ENCODE measurements at regions not wholly inside any gene's neighbourhood (a gene's known extent, or its start where the extent isn't known, plus 50 kb on each side); places are given as distances from the start of the nearest gene placed in this dataset.
A peak's percentile ranks its signal among the peaks of the same experiment; 100 is the strongest.

DNA sequence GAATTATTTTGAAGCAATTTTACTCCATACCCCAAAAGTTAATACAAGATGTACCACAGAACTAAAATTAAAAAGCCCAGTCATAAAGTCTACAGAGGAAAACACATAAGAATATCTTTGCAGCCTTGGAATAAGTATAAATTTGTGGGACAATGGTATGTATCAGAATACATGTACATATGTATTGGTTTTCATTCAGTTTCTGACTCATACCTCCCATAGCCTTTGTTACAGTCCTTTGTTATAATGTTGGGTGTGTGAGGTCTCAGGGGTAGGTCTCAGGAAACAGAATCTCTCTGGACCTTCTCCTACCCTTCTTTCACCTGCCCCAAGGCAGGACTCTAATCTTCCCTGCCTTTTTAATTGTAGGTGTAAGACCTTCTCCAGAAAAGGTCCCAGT is 1370.7 kb upstream of the CDH2 start:
- no peak for DNase-seq (ENCODE audit: low read depth)

DNA sequence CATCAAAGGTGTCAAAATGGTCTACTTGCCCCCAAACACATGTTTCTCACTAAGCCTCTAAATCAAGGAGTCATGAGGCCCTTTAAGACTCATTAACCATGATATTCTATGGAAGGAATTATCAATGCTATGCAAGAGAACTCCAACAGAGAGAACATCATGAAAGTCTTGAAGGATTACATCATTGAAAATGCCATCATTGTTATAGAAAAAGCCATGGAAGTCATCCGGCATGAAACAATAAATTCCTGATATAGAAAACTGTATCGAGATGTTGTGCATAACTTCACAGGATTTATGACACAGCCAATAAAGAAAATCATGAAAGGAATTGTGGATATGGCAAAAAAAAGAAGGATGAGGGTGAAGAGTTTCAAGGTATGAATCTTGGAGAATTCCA is 1363.6 kb upstream of the CDH2 start:
- no peak for DNase-seq (ENCODE audit: low read depth)

DNA sequence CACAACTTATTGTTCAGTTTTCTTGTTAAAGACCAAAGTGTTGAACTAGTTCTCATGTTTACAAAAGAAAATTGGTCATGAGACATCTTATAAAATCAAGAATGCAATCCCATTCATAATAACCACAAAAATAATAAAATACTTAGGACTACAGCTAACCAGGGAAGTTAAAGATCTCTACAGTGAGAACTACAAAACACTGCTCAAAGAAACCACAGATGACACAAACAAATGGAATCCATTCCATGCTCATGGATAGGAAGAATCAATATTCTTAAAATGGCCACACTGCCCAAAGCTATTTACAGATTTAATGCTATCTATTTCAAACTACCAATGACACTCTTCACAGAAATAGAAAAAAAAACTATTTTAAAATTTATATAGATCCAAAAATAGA is 1354.8 kb upstream of the CDH2 start:
- DNase-seq (ENCODE audit: low read depth) = no peak

DNA sequence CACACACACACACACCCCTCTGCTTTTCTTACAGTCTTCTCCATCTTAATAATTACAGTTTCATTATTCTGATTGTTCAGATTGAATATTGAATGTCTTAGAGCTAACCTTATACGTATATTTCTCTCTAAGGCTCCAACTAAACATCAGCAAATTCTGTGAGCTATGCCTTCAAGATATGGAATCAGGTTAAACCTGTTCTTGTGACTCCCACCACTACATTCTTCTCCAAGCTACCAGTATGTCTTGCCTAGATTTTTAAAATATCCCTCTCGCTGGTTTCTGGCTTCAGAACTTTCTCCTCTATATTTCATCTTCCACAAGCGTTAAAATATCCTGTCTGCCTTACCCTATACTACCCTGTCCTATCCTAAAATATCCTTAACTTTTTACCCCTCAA is 1346.4 kb upstream of the CDH2 start:
- no peak for DNase-seq (ENCODE audit: low read depth)

DNA sequence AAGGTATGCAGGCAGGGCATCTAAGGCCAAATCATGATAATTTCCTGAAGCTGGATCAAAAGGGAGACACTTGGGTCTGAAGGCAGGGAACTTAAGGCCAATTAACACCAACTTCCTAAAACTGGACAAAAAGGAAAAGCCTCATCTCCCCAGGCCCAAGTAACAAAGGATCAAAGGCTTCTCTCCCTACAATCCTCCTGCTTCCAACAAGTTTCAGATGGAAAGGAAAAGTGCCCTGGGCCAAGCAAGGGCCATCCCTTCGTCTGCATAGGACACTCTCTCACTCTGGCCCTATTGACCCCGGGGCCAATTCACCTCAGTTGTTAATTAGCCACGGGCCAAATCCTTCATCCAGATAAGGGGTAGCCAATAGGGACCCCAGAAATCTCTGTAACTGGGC is 1335.8 kb upstream of the CDH2 start:
- DNase-seq (ENCODE audit: low read depth) = no peak

DNA sequence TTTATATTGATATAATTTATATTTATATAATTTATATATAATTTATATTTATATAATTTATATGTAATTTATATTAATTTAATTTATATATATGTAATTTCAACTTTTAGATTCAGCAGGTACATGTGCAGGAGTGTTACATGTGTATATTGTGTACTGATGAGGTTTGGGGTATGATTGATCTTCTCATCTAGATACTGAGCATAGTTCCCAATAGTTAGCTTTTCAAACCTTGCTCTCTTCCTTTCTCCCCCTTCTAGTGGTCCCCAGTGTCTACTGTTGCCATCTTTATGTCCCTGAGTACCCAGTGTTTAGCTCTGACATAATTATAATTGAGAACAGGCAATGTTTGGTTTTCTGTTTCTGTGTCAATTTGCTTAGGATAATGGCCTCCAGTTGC is 1335.3 kb upstream of the CDH2 start:
- no peak for DNase-seq (ENCODE audit: low read depth)

DNA sequence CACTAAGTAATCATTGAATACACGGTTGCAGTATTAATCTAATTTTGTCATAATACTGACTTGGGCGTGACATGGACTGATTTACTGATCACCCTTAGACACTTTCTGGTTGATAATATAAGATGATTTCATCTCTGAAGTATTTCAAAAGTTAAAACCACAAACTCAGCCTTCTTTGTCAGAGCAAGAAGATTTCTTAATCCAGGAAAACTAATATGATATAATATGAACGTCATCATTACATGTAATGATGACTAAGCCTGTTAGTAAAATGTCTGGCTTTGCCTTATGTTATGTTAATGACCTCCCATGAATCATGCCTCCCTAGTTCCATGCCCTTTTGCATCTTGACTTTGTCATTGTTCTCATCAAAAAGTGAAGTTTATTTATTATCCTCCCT is 1325.0 kb upstream of the CDH2 start:
- peak; percentile 92 for DNase-seq (ENCODE audit: low read depth)

DNA sequence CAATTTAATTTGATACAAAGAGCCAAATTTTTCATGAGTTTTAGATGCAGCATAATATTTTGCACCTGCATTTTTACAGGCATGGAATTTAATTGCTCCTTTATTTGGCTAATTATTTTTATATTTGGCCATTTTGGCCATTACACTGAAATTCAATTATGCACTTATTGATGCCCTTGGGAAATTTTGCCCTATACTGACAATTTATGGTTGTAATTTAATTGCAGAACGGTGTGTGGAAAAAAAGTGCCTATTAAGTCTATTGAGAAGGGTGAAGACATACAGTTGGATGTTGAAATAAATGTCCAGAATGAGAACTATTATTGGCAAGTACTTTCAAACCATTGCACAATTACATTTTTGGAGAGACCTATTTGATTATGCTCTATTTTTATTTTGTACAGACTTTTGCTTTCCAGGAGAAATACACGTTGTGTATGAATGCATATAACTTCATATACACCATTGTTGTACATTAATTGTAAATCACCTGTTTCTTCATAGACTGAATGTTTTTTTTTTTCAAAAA is 1319.3 kb upstream of the CDH2 start:
- DNase-seq (ENCODE audit: low read depth) = peak; percentile 7

DNA sequence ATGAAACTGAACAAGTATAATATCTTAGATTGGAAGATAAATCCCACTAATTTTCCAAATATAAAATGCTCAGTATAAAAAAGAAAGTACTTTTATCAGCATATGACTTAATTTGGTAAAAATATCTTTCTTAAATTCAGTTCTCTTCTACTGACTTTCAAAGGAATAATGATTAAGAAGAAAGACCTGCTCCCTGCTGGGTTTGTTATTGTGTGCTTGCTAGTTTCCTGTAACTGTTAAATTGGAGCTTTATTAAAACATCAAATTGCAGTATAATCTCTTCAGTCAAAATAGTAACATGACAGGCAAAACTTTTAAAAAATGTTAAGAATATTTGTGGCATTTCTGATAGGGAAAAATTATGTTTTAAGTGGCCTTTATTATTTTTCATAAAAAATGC is 1317.4 kb upstream of the CDH2 start:
- no peak for DNase-seq (ENCODE audit: low read depth)

DNA sequence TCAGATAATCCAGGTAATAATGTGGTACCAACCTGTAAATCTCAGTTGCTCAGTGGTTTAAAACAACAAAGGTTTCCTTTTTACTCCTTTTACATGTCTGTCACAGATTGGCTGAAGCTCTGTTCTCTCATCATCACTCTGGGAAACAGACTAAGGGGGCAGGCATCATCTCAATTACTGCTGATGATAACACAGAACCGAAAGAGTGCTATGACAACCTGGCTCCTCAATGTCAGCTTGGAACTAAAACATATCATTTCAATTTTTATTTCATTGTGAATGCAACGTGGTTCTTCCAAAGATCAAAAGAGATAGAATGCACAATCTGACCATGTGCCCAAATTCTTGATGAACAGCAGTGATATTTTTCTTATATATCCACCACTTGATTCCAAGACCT is 1315.0 kb upstream of the CDH2 start:
- no peak for DNase-seq (ENCODE audit: low read depth)

DNA sequence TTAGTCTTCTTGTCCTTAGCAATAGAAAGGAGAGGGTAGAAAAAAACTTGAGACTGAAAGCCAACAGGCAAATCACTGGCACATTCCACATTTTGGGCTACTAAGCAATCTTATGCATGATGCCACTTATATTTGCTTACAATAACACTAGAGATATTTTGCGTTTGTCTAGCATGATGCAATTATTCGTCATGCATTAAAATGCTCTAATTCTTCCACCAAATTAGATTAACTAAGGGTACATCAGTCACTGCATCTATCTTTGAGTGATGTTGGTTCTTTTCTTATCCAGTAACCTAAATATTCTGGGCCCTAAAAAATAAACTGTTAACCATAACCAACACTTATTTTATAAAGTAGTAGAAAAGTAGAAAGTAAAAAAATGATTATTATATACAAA is 1311.7 kb upstream of the CDH2 start:
- peak; percentile 0 for DNase-seq (ENCODE audit: low read depth)

DNA sequence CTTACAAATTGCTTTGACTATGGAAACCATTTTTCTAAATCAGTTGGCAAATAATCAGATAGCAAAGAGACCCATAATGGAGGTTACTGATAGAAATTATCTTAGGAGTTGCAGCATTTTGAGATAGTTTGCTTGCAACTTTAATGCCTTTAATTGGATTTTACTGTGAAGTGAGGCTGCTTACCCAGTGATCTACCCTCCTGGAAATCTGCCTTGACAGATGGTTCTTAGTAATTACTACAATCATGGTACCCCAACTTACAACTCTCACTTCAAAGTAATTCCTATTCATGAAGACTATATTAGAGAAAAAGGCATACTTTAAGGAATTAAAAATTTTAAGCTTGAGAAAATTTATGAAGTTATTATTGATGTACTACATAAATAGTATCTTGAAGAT is 1288.6 kb upstream of the CDH2 start:
- DNase-seq (ENCODE audit: low read depth) = no peak

DNA sequence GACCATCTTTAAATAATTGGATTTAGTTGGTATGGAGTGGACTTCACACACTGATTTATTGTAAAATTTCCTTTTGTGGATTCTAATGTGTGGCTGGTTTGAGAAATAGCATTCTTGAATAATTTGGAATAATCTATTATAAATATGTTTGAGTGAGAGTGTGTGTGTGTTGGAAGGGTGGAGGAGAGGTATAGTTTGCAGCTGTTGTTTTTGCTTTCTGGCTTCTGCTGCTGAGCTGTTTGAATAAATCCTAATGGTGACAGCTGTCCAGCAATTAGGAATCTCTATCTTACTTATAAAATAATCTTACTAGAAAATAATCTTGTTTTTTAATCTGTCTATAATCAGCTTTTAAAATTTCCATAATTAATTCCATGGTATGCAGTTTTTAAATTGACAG is 1283.0 kb upstream of the CDH2 start:
- DNase-seq (ENCODE audit: low read depth) = no peak

DNA sequence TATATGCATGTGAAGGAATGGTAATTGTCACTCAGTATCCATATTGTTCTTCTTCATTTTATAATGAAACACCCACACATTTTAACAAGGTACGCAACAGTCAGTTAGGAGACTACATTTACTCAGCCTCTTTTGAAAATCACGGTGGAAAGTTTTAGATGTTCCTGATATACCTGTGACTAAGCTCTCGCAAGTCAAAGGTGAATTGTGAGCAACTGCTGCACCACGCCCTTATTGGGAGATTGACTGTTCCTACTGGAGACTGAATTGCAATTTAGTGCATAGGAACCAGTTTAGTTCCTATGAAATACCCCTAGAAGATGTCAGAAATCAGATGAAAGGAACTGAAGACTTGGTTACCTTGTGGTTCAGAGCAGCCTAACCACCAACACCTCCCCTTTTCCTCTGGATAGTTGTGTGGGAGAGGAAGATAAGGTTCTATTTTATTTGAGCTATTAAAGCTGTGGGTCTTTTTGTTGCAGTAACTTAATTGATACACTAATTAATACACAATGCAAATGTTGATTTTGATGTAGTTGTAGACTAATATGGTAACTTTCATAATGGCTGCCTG is 1280.5 kb upstream of the CDH2 start:
- DNase-seq (ENCODE audit: low read depth) = peak; percentile 3

DNA sequence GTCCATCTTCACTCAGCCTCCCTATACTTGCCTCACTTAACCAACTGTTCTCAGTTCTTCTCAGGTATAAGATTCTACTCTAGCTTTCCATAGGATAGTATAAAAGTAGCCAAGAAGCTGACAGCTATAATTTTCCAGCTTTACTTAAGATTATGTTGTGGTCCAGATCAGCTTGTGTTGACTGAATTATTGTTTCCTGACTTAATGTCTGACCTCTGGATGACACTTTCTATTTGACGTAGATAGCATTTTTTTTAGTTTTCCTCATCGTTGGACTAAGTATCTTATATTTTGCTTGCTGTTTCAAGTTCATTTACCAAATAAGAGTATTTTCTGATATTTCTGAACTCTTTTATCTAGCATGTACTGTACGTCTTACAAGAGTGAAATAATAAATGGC is 1272.5 kb upstream of the CDH2 start:
- peak; percentile 88 for DNase-seq (ENCODE audit: low read depth)

DNA sequence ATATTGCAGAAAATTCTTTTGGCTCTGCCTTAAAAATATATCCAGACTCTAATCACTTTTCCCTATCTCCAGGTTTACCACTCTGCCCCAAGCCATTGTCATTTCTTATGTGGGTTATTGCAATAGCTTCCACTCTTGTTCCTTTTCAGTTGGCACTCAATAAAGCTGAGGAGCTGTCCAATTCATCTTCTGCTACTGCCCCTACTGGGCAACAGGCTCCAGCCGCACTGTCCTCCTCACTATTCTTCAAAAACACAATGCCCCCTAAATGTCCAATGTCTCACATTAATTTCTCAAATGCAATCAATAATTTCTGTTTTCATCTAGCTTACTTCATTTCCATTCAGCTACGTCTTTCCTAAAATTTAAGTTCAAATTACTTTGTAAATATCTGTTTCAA is 1262.5 kb upstream of the CDH2 start:
- no peak for DNase-seq (ENCODE audit: low read depth)

DNA sequence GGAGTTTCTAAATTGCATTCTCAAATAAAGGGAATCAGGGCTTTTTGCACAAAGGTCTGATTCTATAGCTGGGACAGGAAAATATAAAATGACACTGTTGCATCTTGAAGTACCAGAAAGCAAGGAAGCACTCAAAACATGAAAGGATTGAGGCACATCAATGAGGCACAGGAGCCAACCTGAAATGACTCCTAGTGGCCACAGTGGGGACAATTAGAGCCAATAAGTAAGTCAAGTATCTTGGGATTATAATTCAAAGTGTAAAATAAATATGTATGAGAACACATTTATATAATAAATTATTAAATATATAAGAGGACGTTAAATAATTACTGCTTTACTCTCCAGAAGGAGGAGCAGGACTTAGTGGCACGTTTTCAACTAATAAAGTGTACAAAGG is 1259.5 kb upstream of the CDH2 start:
- DNase-seq (ENCODE audit: low read depth) = no peak

DNA sequence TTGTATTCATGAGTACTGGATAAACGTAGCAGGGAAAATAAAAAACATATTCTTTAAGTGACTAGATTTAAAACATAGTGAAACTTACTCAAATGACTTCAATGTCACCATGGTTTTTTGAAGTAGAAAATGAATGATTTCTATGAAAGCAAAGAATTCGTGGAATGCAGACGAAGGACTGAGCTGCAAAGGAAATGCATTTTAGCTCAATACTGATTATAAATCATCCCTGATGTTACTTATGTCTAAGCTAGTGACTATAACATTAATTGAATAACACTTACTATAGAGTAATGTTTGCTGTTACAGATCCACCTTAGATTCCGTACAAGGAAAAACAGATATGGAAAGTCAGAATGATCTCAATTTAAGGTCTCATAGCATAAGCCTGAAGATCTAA is 1257.7 kb upstream of the CDH2 start:
- no peak for DNase-seq (ENCODE audit: low read depth)

DNA sequence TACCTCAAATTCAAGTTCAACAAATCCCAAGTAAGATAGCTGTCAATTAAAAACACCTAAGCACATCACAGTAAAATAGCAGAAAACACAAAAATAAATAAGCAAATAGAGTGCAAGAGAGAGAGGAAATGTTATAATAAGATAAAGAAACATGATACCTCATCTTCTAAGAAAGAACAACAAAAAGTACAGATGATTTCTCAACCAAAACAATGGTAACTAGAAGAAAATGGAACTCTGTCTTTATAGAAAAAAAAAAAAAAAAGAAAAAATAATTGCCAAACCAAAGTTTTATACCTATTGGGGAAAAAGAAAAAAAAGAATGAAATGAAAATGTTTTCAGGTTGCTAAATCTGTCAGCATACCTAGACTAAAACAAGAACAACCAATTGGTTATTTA is 1253.5 kb upstream of the CDH2 start:
- peak; percentile 34 for DNase-seq (ENCODE audit: low read depth)

DNA sequence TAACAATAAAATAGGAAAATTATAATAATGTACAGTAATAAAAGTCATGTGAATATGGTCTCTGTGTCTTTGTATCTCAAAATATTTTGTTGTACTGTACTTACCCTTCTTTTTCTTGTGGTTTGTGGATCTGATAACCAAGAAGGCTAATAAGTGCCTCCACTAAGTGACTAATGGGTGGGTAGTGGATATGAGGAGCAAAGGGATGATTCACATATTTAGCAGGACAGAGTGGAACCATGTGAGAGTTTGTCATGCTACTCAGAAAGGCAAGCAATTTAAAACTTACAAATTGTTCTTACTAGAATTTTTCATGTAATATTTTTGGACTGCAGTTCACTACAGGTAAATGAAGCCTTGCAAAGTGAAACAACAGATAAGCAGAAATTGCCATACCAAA is 1241.2 kb upstream of the CDH2 start:
- peak; percentile 95 for DNase-seq (ENCODE audit: low read depth)

DNA sequence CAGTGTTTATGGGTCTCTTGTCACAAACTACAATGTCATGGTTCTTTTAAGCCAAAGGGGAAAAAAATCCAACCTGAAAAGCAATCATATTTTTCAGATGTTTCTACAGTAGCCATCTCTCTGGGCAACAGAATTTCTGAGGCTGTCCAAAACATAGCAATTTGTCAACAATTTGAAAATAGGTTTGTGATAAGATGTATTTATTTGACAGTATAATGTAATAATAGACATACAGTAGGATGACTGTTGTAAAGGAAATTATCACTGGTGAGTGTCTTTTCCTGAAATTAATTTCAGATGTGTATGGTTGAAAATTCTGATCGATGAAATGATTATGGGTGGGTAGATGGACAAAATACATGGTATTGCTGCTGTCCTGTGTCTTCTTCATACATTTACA is 1230.1 kb upstream of the CDH2 start:
- DNase-seq (ENCODE audit: low read depth) = no peak

DNA sequence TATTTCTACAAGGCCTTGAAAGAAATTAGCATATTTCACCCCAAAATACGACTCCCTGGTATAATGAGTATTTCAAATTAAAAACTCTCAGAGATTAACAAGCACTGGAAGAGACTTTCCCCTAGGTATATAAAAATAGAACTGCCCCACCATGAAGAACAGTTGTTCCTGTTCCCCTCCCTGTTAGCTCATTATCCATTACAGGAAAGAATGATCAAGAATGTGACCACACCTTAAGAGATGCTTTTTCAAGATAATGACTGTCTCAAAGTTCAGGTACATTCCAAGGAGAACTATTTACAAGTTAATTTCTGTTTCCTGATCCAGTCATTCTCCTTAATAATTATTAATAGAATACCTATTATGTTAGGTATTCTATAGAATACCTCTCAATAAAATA is 1220.6 kb upstream of the CDH2 start:
- DNase-seq (ENCODE audit: low read depth) = no peak

DNA sequence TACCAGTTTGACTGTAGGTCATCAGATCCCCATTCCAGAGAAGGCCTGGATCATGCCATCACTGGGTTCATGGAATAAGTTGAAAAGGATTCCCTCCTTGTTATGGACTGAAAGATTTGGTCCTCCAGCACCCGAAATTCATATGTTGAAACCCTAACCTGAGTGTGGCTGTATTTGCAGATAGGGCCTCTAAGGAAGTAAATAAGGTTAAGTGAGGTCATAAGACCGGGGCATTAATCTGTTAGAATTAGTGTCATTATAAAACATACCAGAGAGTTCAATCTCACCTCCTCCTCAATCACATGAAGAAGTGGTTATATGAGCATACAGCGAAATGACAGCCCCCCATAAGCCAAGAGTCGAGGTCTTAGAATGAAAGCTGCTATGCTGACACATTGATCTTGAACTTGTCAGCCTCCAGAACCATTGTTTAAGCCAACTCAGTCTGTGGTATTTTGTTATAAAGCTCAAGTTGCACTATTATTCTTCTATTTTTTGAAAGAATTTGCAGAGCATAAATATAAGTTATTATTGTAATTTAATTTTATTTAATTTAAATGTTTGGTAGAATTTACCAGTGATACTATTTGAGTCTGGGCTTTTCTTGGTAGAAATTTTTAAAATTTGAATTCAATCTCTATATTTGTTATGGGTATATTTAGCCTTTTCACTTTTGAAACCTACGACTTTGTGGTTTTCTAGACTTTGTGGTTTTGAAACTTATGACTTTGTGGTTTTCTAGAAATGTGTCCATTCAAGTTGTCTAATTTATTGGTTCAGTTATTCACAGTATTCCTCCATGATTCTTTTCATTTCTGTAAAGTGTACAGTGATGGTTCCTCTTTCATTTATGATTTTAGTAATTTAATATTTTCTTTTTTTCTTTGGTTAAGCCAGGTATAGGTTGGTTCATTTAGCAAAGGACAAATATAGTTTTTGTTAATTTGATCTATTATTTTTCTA is 1206.7 kb upstream of the CDH2 start:
- peak; percentile 74 for DNase-seq (ENCODE audit: low read depth)
